ENCODE measurements at regions not wholly inside any gene's neighbourhood (a gene's known extent, or its start where the extent isn't known, plus 50 kb on each side); places are given as distances from the start of the nearest gene placed in this dataset.

DNA sequence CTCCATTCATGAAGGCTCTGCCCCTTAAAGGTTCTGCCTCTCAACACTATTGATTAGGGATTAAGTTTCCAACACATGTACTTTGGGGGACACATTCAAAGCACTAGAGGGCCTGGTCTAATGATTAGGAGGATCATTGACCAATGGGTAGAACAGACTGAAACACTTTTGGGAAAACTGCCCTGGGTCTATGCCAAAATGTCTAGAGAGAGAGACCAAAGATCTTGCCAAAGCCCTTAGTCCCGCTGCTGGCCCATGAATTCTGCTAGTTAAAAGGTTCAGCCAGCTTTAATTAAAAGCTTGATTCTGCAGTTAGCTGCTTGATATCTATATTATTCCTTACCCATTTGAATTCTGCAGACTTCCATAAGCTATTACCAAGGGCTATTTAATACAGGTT, 613.2 kb downstream of the SLC4A3 start:
- DNase-seq = no peak

DNA sequence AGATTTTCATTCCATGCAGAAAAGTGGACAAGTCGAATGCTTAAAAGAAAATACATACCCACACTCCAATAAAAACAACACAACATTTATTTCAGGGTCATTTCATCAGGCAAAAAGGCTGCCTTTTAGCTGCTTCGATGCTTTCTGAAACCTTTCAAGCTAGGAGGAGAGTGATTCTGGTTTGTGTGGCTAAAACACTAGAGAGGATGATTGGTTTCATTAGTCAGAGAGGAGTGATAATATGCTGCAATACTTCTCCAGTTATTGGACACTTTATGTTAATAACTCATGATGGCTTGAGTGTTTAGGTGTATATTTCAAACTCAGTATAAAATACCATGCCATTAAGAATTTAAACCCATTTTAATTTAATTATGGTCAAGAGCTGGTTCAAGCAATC, 614.0 kb downstream of the SLC4A3 start:
- no peak for DNase-seq

GRCh38 chr2:220243571-220243970, 616.1 kb downstream of the SLC4A3 start:
- no peak for DNase-seq

GRCh38 chr2:220246386-220246785, 619.0 kb downstream of the SLC4A3 start:
- DNase-seq = no peak

GRCh38 chr2:220247588-220248350, 620.3 kb downstream of the SLC4A3 start:
- no peak for DNase-seq

- DNase-seq = peak; percentile 28
These were observed 632.2 kb downstream of the SLC4A3 start for GRCh38 chr2:220259662-220260061.

- no peak for DNase-seq
These were observed 635.9 kb downstream of the SLC4A3 start for GRCh38 chr2:220263300-220263699.

GRCh38 chr2:220269367-220269766, 641.9 kb downstream of the SLC4A3 start:
- DNase-seq = no peak

DNA sequence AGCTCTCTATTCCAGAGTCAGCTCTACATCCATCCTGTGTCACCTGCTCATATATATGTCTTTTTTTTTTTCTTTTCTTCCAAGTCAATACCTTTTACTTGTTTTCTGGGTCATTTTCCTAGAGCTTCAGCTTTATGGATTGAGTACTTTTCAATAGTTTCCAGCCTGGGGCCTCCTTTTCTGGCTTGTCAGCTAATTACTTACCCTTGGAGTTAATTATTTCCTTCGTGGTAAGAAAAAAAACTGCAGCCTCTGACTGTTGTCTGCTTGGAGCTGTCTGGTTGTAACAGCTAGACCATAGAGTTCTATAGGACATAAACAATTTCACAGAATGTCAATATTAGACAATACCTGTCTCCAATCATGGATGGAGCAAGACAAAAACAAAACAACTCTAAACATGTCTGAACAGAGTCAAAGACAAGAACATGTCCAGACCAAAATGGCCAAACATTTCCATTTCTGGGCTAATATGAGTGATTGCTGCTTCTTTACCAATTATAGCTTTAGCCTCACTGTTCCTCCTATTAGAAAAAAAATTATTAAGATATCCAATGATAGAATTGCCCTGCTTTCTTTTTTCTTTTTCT, 643.1 kb downstream of the SLC4A3 start:
- DNase-seq = no peak

GRCh38 chr2:220272656-220273055, 645.2 kb downstream of the SLC4A3 start:
- DNase-seq = no peak

DNA sequence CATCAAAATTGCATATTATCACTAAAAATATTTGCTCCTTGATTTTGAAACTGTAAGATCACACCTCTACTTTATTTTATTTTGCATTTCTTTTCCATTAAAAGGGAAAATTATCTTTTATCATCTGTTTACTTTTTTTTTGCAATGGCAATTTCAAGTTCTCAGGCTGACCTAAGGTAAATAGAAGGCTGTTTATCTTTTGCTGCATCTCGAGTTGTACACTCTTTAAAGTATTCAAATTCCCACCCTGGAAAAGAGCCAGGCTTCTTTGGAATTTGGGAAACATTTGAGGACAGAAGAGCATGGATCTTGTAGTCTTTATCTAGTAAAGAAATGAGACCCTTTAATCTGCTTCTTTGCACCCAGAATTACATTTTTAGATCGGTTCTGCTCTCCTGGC, 645.7 kb downstream of the SLC4A3 start:
- DNase-seq = no peak

DNA sequence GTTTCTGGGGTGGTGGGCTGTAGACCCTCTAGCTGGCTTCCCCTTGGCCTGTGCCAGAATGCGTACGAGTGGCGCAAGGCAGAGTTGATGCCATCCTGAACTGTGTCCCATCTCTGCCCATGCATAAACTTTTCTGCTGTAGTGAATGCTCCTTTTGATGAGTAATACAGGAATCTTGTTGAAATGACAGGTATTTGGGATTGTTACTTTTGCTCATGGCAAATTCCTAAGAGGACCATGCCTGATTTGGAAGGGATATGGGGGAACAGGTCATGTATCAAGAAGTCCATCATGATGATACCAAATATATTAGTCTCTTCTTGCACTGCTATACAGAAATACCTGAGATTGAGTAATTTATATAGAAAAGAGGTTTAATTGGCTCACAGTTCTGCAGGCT, 648.0 kb downstream of the SLC4A3 start:
- no peak for DNase-seq

DNA sequence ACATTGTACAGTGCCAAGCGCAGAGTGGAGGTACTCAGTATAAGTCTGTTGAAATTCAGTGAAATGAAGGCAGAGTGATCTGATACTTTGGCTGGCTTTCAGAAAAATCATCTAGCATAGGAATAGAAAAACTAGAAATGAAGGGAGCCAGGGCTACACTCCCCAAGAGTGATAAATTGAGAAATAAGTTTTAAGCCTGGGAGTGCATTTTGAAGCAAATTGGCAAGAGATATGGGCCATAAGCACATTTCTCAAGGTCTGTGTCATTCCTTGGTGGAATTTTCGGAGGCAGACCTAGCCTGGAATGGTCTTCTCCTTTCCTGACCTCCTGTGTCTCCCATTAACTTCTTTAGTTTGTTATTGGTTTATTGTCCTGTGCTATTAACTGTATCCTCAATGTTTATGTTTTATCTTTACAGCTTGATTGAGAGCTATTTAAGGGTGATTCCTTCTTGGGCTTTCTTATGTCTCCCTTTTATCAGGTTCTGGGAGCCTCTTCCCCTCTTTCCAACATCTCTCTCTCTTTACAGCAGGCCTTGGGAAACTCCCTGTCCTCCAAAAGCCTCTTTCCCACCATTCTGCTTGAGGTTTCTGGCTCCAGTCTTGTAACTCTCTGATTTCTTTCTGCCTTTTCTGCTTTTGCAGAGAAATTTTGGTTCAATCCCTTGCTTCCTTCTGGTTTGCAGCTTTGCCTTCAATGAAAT, 649.5 kb downstream of the SLC4A3 start:
- no peak for DNase-seq

GRCh38 chr2:220277445-220277975, 650.1 kb downstream of the SLC4A3 start:
- DNase-seq = no peak

DNA sequence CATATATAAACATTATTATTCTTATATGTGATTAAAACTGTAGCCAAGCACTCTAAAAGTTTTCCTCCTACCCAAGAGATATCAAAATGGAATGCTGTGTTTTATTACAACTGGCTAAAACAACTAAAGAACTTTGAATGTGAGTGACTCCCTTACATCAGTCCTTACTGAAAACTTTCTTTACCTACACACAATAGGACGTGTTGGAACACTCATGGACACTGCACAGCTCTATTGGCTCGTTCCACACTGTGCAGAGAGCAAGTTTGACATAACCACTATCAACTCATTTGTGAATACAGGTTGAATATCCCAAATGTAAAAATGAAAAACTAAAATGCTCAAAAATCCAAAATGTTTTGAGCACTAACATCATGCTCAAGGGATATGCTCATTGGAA, 650.6 kb downstream of the SLC4A3 start:
- no peak for DNase-seq

DNA sequence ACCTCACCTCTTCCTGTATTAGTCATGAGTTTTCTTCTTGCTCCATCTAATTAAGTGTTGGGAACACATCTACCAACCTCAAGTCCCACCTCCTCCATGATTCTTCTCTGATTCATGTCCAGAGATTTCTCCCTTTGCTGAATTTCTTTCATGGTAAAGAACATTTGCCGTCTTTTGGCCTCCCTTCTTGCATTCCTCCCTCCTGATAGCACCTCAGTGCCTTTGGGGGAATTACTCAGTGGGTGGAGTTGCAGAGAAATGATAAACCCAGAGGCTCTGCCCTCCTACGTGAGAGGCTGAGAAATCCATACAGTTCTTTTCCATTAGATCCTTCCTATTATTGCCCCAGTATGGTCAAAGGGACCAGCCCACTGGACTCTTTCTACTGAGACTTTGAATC, 651.9 kb downstream of the SLC4A3 start:
- DNase-seq = no peak

DNA sequence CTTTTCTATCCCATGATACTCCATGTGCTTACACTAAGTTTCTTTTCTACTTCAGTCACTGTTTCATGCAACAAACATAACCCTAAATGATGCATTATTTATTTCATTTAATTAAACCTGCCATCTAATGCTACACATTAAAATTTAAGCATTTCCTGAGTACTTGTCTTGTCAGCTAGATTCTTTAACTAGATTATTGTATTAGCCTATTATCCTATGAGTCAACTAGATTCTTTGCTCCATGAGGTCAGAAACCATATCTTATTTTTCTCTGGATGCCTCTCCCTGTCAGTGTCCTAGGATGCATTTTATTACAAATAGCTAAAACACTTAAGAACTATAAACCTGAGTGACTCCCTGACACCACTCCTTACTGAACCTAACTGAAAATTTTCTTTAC, 652.4 kb downstream of the SLC4A3 start:
- DNase-seq = no peak

DNA sequence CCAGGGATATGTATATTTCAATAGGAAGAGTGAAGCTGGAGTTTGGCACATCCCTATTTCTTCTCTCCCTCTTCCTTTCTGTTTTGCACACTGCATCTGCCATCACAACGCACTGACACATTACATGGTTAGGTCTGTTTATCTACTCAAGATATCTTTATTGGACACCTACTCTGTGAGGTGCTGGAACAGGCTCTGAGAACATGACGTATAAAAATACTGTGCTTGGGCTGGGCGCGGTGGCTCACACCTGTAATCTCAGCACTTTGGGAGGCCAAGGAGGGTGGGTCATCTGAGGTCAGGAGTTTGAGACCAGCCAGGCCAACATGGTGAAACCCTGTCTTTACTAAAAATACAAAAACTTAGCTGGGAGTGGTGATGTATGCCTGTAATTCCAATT, 653.3 kb downstream of the SLC4A3 start:
- DNase-seq = no peak

DNA sequence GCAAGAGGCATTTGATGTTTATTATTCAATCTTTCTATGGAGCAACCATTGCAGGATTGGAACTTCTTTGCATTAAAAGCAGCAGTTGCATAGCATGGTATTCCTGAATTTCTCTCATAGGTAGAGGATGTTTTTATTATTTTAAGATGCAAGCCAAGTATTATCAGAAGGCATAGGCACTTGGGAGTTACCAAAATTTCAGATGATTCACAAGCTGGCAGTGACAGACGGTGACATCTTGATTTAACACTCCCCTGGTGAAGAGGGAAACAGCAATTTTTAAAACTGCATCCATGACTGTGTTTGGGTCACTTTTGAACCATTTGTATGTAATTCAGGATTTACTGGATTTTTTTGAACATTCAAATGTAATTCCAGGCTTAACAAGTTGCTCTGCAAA, 654.3 kb downstream of the SLC4A3 start:
- DNase-seq = no peak

GRCh38 chr2:220282236-220282635, 654.8 kb downstream of the SLC4A3 start:
- DNase-seq = no peak

GRCh38 chr2:220293966-220294365, 666.5 kb downstream of the SLC4A3 start:
- no peak for DNase-seq

- peak; percentile 11 for DNase-seq
These were observed 668.7 kb downstream of the SLC4A3 start for GRCh38 chr2:220296174-220296573.

GRCh38 chr2:220297093-220297492, 669.7 kb downstream of the SLC4A3 start:
- no peak for DNase-seq

DNA sequence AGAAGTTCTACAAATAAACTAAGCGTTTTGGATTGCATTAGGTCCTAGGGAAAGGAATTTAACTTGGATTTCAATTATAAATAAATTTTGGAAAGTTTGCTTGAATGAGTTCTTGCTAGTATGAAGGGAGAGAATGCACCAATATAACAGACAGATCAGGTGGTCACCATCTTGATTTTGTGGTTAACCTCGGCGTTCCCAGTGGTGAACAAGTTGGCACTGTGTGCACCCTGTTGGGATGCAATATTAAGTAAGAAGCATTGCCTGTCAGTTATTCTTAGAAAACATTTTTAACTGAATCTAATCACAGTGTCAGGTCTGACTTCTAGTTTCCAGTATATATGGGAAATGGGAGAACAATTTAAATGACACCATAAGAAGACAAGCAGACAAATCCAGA, 673.4 kb downstream of the SLC4A3 start:
- no peak for DNase-seq

Data from NCI-H510A (cell line).